ENCODE measurements at regions not wholly inside any gene's neighbourhood (a gene's known extent, or its start where the extent isn't known, plus 50 kb on each side); places are given as distances from the start of the nearest gene placed in this dataset.

DNA sequence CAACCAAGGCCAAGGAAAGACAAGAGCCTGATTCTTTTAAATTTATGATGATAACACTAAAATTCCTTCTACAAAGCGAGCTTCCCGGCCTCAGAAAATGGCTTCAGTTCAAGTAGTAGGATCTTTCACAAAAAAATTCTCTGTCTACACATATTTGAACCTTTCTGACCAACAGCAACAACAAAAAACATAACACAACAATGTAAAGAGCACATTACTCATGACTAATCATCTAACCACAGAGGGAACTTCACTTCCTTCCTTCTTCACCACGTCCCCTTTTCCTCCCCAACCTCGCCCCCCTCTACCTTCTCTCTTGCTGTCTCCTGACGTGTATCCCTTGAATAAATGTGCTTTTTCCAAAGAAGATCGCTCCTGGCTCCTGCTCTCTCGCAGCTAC is 228.2 kb downstream of the MYLK4 start:
- TF ChIP-seq, protein P1, sequence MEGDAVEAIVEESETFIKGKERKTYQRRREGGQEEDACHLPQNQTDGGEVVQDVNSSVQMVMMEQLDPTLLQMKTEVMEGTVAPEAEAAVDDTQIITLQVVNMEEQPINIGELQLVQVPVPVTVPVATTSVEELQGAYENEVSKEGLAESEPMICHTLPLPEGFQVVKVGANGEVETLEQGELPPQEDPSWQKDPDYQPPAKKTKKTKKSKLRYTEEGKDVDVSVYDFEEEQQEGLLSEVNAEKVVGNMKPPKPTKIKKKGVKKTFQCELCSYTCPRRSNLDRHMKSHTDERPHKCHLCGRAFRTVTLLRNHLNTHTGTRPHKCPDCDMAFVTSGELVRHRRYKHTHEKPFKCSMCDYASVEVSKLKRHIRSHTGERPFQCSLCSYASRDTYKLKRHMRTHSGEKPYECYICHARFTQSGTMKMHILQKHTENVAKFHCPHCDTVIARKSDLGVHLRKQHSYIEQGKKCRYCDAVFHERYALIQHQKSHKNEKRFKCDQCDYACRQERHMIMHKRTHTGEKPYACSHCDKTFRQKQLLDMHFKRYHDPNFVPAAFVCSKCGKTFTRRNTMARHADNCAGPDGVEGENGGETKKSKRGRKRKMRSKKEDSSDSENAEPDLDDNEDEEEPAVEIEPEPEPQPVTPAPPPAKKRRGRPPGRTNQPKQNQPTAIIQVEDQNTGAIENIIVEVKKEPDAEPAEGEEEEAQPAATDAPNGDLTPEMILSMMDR (IDR thresholded peaks at IDR 0.05; ENCODE audit: low read depth, low read length) = no peak
- TF ChIP-seq MYC (IDR thresholded peaks at IDR 0.05; ENCODE audit: low read depth, low read length) = no peak
- TF ChIP-seq POLR2A (IDR thresholded peaks at IDR 0.05; ENCODE audit: extremely low read depth, insufficient read length) = no peak
- no peak overlapping the region for H3K4me3 ChIP-seq (ENCODE audit: low read depth, low read length)
- DNase-seq (ENCODE audit: low read depth) = peak; percentile 86

DNA sequence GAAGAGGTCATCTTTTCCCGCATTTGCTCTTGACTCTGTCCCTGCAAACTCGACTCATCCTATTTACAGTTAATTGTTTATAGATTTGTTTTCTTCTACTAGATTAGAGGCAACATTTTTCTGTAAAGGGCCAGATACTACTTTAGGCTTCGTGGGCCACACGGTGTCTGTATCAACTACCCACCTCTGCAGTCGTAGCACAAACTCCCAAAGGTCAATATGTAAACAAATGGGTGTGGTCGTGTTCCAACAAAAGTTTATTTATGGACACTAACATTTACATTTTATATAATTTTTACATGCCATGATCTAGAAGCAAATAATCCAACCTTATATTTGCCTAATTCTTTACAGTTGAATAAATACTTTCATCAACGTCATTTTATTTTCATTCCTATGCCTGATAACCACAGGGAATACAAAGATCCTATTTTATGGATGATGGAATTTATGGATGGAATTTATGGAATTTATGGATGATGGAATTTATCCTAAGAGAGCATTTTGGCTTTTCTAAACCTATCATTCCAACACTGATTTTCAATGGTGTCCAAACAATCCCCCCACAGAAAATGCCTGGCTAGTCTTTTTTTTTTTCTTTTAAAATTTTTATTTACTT is 232.8 kb downstream of the MYLK4 start:
- H3K4me3 ChIP-seq (ENCODE audit: low read depth, low read length) = no peak overlapping the region
- TF ChIP-seq POLR2A (IDR thresholded peaks at IDR 0.05; ENCODE audit: extremely low read depth, insufficient read length) (no peak), MYC (IDR thresholded peaks at IDR 0.05; ENCODE audit: low read depth, low read length) (no peak)
- TF ChIP-seq, protein P1 (IDR thresholded peaks at IDR 0.05; ENCODE audit: low read depth, low read length) = no peak
- TF ChIP-seq, protein P2, sequence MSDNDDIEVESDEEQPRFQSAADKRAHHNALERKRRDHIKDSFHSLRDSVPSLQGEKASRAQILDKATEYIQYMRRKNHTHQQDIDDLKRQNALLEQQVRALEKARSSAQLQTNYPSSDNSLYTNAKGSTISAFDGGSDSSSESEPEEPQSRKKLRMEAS (IDR thresholded peaks at IDR 0.05; ENCODE audit: low read depth, low read length) = no peak
- DNase-seq (ENCODE audit: low read depth) = no peak

DNA sequence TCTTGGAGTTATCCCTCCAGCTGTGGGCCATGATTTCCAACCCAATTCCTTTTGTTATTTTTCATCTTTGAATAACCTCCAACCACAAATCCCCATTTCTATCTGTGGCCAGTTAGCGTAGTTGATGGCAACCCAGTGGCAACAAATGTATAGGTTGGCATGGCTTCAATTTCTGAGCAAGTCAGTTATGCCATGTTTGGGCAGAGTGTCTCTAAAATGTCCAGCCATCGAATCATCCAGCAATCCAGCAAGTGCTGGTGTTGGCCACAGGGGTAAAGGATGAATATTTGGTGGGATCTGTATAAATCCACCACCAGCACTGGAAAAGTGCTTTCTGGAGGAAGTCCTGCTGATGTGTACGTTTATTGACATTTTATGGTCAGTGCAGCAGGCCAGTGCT is 233.3 kb downstream of the MYLK4 start:
- no peak overlapping the region for H3K4me3 ChIP-seq (ENCODE audit: low read depth, low read length)
- DNase-seq (ENCODE audit: low read depth) = no peak
- TF ChIP-seq POLR2A (IDR thresholded peaks at IDR 0.05; ENCODE audit: extremely low read depth, insufficient read length) = no peak
- TF ChIP-seq, protein P2 (IDR thresholded peaks at IDR 0.05; ENCODE audit: low read depth, low read length) = no peak
- TF ChIP-seq, protein P1 (IDR thresholded peaks at IDR 0.05; ENCODE audit: low read depth, low read length) = no peak
- TF ChIP-seq MYC (IDR thresholded peaks at IDR 0.05; ENCODE audit: low read depth, low read length) = no peak

DNA sequence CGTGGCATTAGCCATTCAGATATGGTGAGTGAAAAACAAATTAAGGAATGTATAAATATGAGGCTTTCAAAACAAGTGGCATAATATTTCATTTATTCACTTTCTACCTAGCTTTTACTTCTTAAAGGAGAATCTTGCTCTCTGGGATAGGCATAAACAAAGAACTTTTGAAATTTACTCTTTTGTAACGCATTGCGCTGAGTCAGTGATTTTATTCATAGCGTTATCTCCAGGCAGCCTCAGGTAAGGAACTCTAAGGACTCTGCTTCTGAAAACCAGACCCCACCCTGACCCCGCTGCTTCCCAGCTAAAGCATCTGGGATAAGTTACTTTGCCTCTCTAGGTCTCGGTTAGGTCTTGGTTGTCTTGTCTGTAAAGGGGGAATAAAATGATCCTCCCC is 234.7 kb downstream of the MYLK4 start:
- DNase-seq (ENCODE audit: low read depth) = no peak
- TF ChIP-seq, protein P1 (IDR thresholded peaks at IDR 0.05; ENCODE audit: low read depth, low read length) = no peak
- TF ChIP-seq, protein P2 (IDR thresholded peaks at IDR 0.05; ENCODE audit: low read depth, low read length) = no peak
- TF ChIP-seq MYC (IDR thresholded peaks at IDR 0.05; ENCODE audit: low read depth, low read length) (no peak), POLR2A (IDR thresholded peaks at IDR 0.05; ENCODE audit: extremely low read depth, insufficient read length) (no peak)

DNA sequence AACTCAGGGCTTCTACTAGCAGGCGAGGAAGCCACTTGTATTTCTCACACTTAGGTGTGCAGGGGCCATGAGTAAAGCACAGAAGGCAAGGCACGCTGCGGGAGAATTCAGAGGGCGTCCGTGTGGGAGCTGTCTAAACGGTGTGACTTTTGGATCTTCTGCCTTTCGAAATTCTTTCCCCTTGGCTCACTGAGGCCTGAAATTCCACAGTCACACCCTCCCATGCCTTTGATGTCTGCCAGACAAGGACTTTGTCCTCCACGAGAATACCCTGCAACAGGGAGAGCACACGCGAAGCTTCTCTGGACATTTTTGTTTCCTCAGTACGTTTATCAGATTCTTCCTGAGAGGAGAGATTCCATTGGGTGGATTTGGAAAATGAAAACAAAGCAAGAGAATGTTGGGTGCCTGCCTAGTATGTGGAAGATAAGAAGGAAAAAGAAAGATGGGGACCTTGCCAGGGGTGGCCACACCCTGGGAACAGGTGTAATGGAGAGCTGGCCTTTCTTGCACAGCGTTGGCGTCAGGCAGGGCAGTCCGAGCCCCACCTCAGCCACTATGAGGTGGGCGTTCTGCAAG is 235.7 kb downstream of the MYLK4 start:
- DNase-seq (ENCODE audit: low read depth) = no peak
- no peak overlapping the region for H3K4me3 ChIP-seq (ENCODE audit: low read depth, low read length)
- TF ChIP-seq POLR2A (IDR thresholded peaks at IDR 0.05; ENCODE audit: extremely low read depth, insufficient read length) (no peak), MYC (IDR thresholded peaks at IDR 0.05; ENCODE audit: low read depth, low read length) (no peak)
- TF ChIP-seq, protein P2 (IDR thresholded peaks at IDR 0.05; ENCODE audit: low read depth, low read length) = no peak
- TF ChIP-seq, protein P1 (IDR thresholded peaks at IDR 0.05; ENCODE audit: low read depth, low read length) = no peak

More for the DNA sequence above, 234.7 kb downstream of the MYLK4 start:
- no peak overlapping the region for H3K4me3 ChIP-seq (ENCODE audit: low read depth, low read length)

Data from NB4 (cell line).